ENCODE measurements at regions not wholly inside any gene's neighbourhood (a gene's known extent, or its start where the extent isn't known, plus 50 kb on each side); places are given as distances from the start of the nearest gene placed in this dataset.

GRCh38 chr4:44861756-44862155 is 135.4 kb upstream of the GNPDA2 start:
- Histone ChIP-seq H3K9me3 (ENCODE audit: control insufficient read depth, low read length) (peaks cover 7% of the 10 kb centered on the region), H3K27ac (ENCODE audit: low read depth, low read length) (no peak overlapping the region), H3K4me3 (ENCODE audit: low read length) (no peak overlapping the region), H3K9ac (ENCODE audit: extremely low read depth, low read length, poor library complexity, severe bottlenecking) (no peak overlapping the region), H3K36me3 (ENCODE audit: control insufficient read depth, insufficient read depth, low read length) (no peaks in the 10 kb centered on the region), H3K27me3 (ENCODE audit: control insufficient read depth, insufficient read depth, low read length, poor library complexity, severe bottlenecking) (no peaks in the 10 kb centered on the region), H3K4me1 (ENCODE audit: control insufficient read depth, insufficient read depth, low read length) (peaks cover 16% of the 10 kb centered on the region)
- no peak overlapping the region for H3K4me3 Mint-ChIP-seq
- H3K36me3 Mint-ChIP-seq (ENCODE audit: low read depth) = no peaks in the 10 kb centered on the region
- no peak for DNase-seq
- H3K27me3 Mint-ChIP-seq (ENCODE audit: insufficient read depth) = peaks cover 11% of the 10 kb centered on the region
- H3K9me3 Mint-ChIP-seq = peaks cover 8% of the 10 kb centered on the region
- H3K27ac Mint-ChIP-seq = no peak overlapping the region
- peaks cover 35% of the 10 kb centered on the region for H3K4me1 Mint-ChIP-seq
- no peak for TF ChIP-seq CTCF (conservative IDR thresholded peaks at IDR 0.05)

- H3K27me3 Mint-ChIP-seq (ENCODE audit: insufficient read depth) = peaks cover 9% of the 10 kb centered on the region
- no peaks in the 10 kb centered on the region for H3K36me3 Mint-ChIP-seq (ENCODE audit: low read depth)
- DNase-seq = no peak
These were observed 133.1 kb upstream of the GNPDA2 start for GRCh38 chr4:44859477-44859876.

GRCh38 chr4:44848466-44848865 is 122.1 kb upstream of the GNPDA2 start:
- no peaks in the 10 kb centered on the region for H3K36me3 Mint-ChIP-seq (ENCODE audit: low read depth)
- no peak overlapping the region for H3K27ac ChIP-seq (ENCODE audit: low read depth, low read length)
- no peak for TF ChIP-seq CTCF (conservative IDR thresholded peaks at IDR 0.05)
- H3K9me3 ChIP-seq (ENCODE audit: control insufficient read depth, low read length) = peaks cover 5% of the 10 kb centered on the region
- peaks cover 4% of the 10 kb centered on the region for H3K4me1 Mint-ChIP-seq
- no peak overlapping the region for H3K4me3 ChIP-seq (ENCODE audit: low read length)
- no peaks in the 10 kb centered on the region for H3K27me3 Mint-ChIP-seq (ENCODE audit: insufficient read depth)
- no peak overlapping the region for H3K9ac ChIP-seq (ENCODE audit: extremely low read depth, low read length, poor library complexity, severe bottlenecking)
- DNase-seq = no peak
- H3K4me1 ChIP-seq (ENCODE audit: control insufficient read depth, insufficient read depth, low read length) = peaks cover 4% of the 10 kb centered on the region
- H3K9me3 Mint-ChIP-seq = peaks cover 14% of the 10 kb centered on the region
- H3K36me3 ChIP-seq (ENCODE audit: control insufficient read depth, insufficient read depth, low read length) = no peaks in the 10 kb centered on the region
- no peak overlapping the region for H3K27ac Mint-ChIP-seq
- no peaks in the 10 kb centered on the region for H3K27me3 ChIP-seq (ENCODE audit: control insufficient read depth, insufficient read depth, low read length, poor library complexity, severe bottlenecking)
- no peak overlapping the region for H3K4me3 Mint-ChIP-seq

More at GRCh38 chr4:44859477-44859876, 133.1 kb upstream of the GNPDA2 start:
- peaks cover 16% of the 10 kb centered on the region for H3K4me1 ChIP-seq (ENCODE audit: control insufficient read depth, insufficient read depth, low read length)
- peaks cover under 1% of the 10 kb centered on the region for H3K9me3 ChIP-seq (ENCODE audit: control insufficient read depth, low read length)
- H3K4me3 ChIP-seq (ENCODE audit: low read length) = no peak overlapping the region
- no peak overlapping the region for H3K4me3 Mint-ChIP-seq
- H3K9ac ChIP-seq (ENCODE audit: extremely low read depth, low read length, poor library complexity, severe bottlenecking) = no peak overlapping the region
- peaks cover 3% of the 10 kb centered on the region for H3K9me3 Mint-ChIP-seq
- no peak overlapping the region for H3K27ac ChIP-seq (ENCODE audit: low read depth, low read length)
- TF ChIP-seq CTCF (conservative IDR thresholded peaks at IDR 0.05) = no peak
- WGBS, 2 experiments (ENCODE audit: insufficient coverage in 1 of 2, insufficient read length in 1 of 2) = 50% methylated on average over 2 of the region's 2 CpGs; no CpG with 5 or more reads in 1 of the 2 experiments
- H3K27ac Mint-ChIP-seq = no peak overlapping the region
- H3K36me3 ChIP-seq (ENCODE audit: control insufficient read depth, insufficient read depth, low read length) = no peaks in the 10 kb centered on the region
- H3K4me1 Mint-ChIP-seq = peaks cover 35% of the 10 kb centered on the region
- no peaks in the 10 kb centered on the region for H3K27me3 ChIP-seq (ENCODE audit: control insufficient read depth, insufficient read depth, low read length, poor library complexity, severe bottlenecking)

Data from endodermal cell (in vitro differentiated cells).